Activated CD4-positive, CD25-positive, alpha-beta regulatory T cell (primary cell): ENCODE measurements at regions not wholly inside any gene's neighbourhood (a gene's known extent, or its start where the extent isn't known, plus 50 kb on each side); places are given as distances from the start of the nearest gene placed in this dataset.

Source experiments
- DNase-seq, 4 experiments: peaks; one replicate each; lab custom pipeline; 2025; lab: John Stamatoyannopoulos, UW

DNA sequence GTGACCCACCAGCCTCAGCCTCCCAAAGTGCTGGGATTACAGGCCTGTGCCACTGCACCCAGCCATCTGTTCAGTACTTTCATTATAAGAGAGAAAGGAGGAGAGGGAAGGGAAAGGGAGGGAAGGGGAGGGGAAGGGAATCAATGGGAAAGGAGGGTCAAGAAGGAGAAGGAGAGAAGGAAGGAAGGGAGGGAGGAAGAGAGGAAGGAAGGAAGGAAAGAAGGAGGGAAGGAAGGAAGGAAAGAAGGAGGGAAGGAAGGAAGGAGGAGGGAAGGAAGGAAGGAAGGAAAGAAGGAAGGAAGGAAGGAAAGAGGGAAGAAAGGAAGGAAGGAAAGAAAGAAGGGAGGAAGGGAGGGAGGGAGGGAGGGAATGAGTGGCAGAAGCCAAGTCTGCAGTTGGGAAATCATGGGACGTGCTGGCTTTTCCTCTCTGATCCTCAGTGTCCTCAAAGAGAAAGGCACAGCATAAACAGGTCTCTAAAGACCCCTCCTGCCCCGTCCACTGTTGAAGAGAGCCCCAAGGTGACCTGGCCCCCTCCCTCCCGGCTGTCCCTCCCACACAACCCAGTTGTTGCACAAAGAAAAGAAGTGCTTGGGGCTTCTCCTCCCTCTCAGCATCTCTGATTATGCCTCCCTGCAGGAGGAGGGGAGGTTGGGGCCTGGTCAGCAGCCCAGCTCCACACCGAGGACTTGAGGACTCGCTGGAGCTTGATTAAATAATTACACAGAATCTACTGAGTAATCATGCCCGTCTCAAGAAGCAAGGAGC is 69.1 kb upstream of the TOP1 start:
- DNase-seq, result no peak

- no peak for DNase-seq
Observed at GRCh38 chr20:40960101-40960500, 68.5 kb upstream of the TOP1 start.

- no peak for DNase-seq
Observed at GRCh38 chr20:40960521-40960956, 68.1 kb upstream of the TOP1 start.

- DNase-seq, result no peak
Observed at GRCh38 chr20:40961176-40961575, 67.4 kb upstream of the TOP1 start.

DNA sequence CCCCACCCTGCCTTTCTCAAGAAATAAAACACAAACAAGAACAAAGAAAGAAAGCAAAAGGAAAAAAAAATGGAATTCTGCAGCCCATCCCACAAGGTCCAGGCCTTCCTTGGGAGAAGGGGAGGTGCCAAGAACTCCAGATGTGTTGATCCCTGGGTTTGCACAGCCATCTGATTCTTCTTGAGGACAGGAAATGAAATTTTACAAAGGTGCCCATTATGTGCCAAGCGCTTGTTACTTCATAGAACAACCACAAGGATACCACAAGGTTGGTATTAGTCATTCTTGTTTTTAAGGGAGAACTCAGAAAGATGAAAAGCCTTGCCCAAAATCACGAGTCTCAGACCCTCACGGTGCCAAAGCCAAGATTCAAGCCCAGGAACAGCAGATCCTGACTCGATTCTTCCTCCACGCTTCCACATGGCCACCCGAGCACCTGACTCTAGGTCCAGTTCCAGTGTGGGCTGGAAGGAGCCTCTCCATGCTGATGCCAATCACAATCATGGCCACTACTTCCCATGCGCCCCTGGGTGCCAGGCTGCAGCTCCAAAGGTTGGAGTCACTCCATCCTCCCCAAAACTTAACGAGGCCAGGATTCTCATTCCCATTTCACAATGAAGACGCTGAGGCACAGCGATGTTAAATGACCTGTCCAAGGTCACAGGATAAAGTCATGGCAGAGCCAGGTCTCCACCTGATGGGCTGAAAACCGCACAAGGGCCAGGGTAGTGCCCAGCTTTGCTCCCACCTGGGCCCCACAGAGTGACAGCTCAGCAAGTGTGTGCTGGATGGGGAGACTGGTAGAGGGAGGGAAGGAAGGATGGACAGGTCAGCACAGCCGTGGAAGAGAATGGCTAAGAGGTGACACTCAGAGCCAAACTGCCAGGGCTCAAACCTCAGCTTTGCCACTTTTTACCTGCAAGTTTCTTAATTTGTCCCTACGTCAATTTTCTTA is 66.7 kb upstream of the TOP1 start:
- no peak for DNase-seq

- DNase-seq, result peak; percentile 30 to 54 (median 50)
Observed at GRCh38 chr20:40962733-40963504, 65.7 kb upstream of the TOP1 start.

DNA sequence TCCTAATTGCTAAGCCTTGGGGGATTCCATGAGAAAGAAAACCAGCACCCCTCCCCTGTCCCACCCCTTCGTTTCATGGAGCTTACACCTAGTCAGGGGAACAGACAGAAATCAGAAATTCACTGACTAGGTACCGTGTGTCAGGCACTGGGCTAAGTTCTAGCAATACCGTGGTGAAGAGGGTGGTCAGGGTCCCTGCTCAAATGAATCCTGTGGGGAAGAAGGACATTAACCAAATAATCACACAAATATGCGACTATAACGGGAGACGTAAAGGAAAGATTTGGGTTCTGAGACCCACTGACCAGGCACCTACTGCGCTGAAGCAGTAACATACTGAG is 65.1 kb upstream of the TOP1 start:
- DNase-seq, result no peak

- no peak for DNase-seq
Observed at GRCh38 chr20:40965671-40966070, 63.0 kb upstream of the TOP1 start.

DNA sequence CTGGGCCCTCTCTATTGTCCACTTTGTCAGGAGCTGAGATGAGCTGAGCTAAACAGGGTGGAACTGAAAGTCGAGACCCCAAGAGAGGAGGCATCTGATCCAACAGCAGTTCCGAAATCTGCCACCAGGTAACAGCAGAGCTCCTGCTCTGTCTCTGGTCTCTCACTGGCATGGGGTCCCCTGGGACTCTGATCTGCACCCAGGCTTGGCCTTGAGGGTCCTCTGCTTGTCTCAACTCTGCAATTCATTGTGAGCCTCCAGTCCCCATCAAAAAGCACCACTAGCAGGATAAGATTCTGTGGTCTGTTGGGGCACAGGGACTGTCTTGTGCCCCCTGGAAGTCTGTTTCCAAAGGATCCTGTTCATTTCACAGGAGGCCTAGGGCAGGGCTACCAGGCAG is 62.5 kb upstream of the TOP1 start:
- no peak for DNase-seq

GRCh38 chr20:40966516-40967185 is 62.0 kb upstream of the TOP1 start:
- no peak for DNase-seq

GRCh38 chr20:40967700-40968099 is 60.9 kb upstream of the TOP1 start:
- no peak for DNase-seq

GRCh38 chr20:40968816-40969562 is 59.6 kb upstream of the TOP1 start:
- peak; percentile 62 to 91 (median 75) for DNase-seq

DNA sequence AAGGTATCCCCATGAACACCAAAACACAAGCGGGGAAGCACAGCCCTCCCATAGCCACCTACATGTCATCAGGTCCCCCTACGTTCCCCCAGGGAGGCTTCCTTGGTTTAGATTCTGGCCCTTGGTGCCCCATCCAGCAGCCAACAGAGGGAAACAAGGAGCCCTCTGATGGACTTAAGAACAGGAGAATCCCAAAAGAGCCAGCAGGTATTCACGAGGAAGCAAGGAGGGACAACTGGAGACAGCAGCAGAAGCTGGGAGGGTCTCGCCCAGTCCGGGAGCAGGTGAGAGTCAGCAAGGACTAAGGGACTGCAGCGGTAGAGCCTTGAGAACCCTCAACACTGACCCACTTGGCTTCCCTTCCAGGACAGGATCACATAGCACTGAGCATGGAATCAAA is 58.4 kb upstream of the TOP1 start:
- no peak for DNase-seq

GRCh38 chr20:40977218-40977617 is 51.4 kb upstream of the TOP1 start:
- no peak for DNase-seq

DNA sequence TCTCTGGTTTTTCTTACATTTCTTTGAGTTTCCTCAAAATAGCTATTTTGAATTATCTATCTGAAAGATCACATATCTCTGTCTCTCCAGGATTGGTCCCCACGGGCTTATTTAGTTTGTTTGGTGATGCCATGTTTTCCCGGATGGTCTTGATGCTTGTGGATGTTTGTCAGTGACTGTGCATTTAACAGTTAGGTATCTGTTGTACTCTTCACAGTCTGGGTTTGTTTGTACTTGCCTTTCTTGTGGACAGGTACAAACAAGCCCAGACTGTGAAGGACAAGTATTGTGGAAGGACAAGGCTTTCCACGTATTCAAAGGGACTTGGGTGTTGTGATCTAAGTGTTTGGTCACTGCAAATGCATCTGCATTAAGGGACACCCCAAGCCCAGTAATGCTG is 49.9 kb upstream of the TOP1 start:
- DNase-seq, result no peak
